Esophagus (tissue), 2 donors: ENCODE measurements at regions not wholly inside any gene's neighbourhood (a gene's known extent, or its start where the extent isn't known, plus 50 kb on each side); places are given as distances from the start of the nearest gene placed in this dataset.

Experiments
- H3K27ac ChIP-seq, 2 donors: one replicate each; pipeline ENCODE4 v1.5.1; 2013; ENCODE audit warnings: low read depth in 2 of 2, mild to moderate bottlenecking in 2 of 2, inconsistent platforms in 1 of 2, low read length in 1 of 2, moderate library complexity in 1 of 2
- H3K27me3 ChIP-seq, 2 donors: one replicate each; pipeline ENCODE4 v1.6.1; 2013; ENCODE audit warnings: low read length in 2 of 2, control low read depth in 1 of 2, mild to moderate bottlenecking in 1 of 2; ENCODE audit not compliant: insufficient read depth in 2 of 2, control insufficient read depth in 1 of 2
- H3K36me3 ChIP-seq, 2 donors: one replicate each; pipeline ENCODE4 v1.6.1; 2013; ENCODE audit warnings: low read length in 1 of 2; ENCODE audit not compliant: control insufficient read depth in 2 of 2, insufficient read depth in 2 of 2
- H3K4me1 ChIP-seq, 2 donors: one replicate each; pipeline ENCODE4 v1.6.1; 2013; ENCODE audit warnings: low read length in 1 of 2; ENCODE audit not compliant: control insufficient read depth in 2 of 2, insufficient read depth in 2 of 2
- H3K4me3 ChIP-seq, 2 donors: one replicate each; pipeline ENCODE4 v1.5.1; 2013; ENCODE audit warnings: low read length in 2 of 2, mild to moderate bottlenecking in 2 of 2, low read depth in 1 of 2, moderate library complexity in 1 of 2
- H3K9me3 ChIP-seq, 2 donors: one replicate each; pipeline ENCODE4 v1.6.1; 2013; ENCODE audit warnings: mild to moderate bottlenecking in 2 of 2, low read depth in 1 of 2, low read length in 1 of 2, moderate library complexity in 1 of 2; ENCODE audit not compliant: control insufficient read depth in 2 of 2, insufficient read depth in 1 of 2
- WGBS, 2 donors: extraction: QIAGEN DNeasy Blood & Tissue Kit; methylation state at CpG; one replicate each; pipeline ENCODE4 v1.1.7; 2013; 5-methylcytosine and 5-hydroxymethylcytosine counted together
- donor health status: healthy with polysubstance abuse.
- donor health status: Bipolar disorder and iron deficiency.

- WGBS, 2 donors, result 46 to 47% methylated on average over 4 of the region's 4 CpGs
- Histone ChIP-seq H3K4me3 (no peak overlapping the region), H3K4me1 (peaks cover 2 to 3% of the 10 kb centered on the region in 2 donors), H3K27ac (peak overlapping the region; percentile 14 to 63), H3K9me3 (no peaks in the 10 kb centered on the region), H3K36me3 (no peaks in the 10 kb centered on the region), H3K27me3 (no peaks in the 10 kb centered on the region)
Measured at GRCh38 chr11:122209619-122210366, 93.8 kb upstream of the BLID start.

- H3K4me1 ChIP-seq, result peaks cover 3% of the 10 kb centered on the region in 2 donors
- no peaks in the 10 kb centered on the region for H3K9me3 ChIP-seq
- no peak overlapping the region for H3K27ac ChIP-seq
- WGBS, 2 donors, result 62 to 71% methylated on average over 8 of the region's 8 CpGs
- H3K4me3 ChIP-seq, result no peak overlapping the region
- no peaks in the 10 kb centered on the region for H3K36me3 ChIP-seq
- H3K27me3 ChIP-seq, result no peaks in the 10 kb centered on the region
Measured at GRCh38 chr11:122207921-122208764, 92.1 kb upstream of the BLID start.

GRCh38 chr11:122207505-122207904, 91.5 kb upstream of the BLID start:
- Histone ChIP-seq H3K27me3 (no peaks in the 10 kb centered on the region), H3K4me3 (no peak overlapping the region), H3K27ac (peak overlapping the region; percentile 28 to 47), H3K36me3 (no peaks in the 10 kb centered on the region), H3K4me1 (peaks cover 5 to 7% of the 10 kb centered on the region in 2 donors), H3K9me3 (no peaks in the 10 kb centered on the region)
- 23 to 36% methylated on average over 8 of the region's 8 CpGs for WGBS, 2 donors

- Histone ChIP-seq H3K27me3 (no peaks in the 10 kb centered on the region), H3K36me3 (no peaks in the 10 kb centered on the region), H3K27ac (no peak overlapping the region), H3K4me3 (no peak overlapping the region), H3K4me1 (peaks cover 5 to 8% of the 10 kb centered on the region in 2 donors), H3K9me3 (no peaks in the 10 kb centered on the region)
- 57 to 61% methylated on average over 5 of the region's 5 CpGs for WGBS, 2 donors
Measured at GRCh38 chr11:122205036-122205435, 89.0 kb upstream of the BLID start.

DNA sequence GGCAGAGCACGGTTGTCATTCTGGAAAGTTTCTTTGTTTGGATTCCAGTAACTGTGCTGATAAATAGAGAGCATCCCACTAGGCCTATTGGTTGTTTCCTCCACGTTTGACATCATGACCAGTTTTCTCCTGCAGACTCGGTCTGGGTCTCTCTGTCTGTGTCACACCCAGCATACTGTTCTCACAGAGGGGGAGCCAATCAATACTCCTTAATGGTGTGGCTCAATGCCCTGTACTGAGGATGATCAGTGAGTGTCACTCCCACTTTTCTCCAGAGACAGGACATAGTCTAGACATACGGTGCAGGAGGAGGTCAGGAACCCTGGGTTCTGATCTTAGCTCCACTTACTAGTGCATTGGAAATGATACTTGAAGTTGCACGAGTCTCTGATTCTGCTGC, 88.2 kb upstream of the BLID start:
- H3K4me1 ChIP-seq, result peaks cover 5 to 8% of the 10 kb centered on the region in 2 donors
- H3K27ac ChIP-seq, result no peak overlapping the region
- H3K9me3 ChIP-seq, result no peaks in the 10 kb centered on the region
- no peaks in the 10 kb centered on the region for H3K27me3 ChIP-seq
- no peaks in the 10 kb centered on the region for H3K36me3 ChIP-seq
- WGBS, 2 donors, result 72 to 78% methylated on average over 5 of the region's 5 CpGs
- H3K4me3 ChIP-seq, result no peak overlapping the region

DNA sequence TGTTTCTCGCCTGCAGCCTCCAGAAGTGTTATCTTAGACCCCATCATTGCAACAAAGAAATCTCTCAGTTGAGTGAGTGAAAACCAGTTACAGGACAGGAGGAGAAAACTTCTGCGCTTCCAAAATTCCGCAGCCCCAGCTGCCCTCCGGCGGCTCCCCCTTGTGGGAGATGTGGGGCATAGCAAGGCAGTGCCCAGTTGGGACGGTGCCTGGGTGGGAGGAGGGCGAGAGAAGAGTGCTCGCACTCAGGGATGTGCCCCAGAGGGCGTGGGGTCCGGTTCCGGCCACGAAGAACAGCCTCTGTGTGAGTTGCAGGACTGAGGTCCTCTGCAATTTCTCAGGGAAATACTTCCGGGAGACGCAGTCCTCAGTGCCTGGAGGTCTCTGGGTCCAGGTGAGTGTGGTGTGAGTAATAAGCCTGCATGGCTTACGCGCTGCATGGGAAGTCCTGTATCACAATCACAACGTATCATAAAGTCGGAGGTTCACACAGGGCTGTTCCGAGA, 87.0 kb upstream of the BLID start:
- Histone ChIP-seq H3K27ac (peak overlapping the region in 1 of 2 donors; percentile 27), H3K9me3 (no peaks in the 10 kb centered on the region), H3K4me1 (peaks cover 5 to 8% of the 10 kb centered on the region in 2 donors), H3K36me3 (no peaks in the 10 kb centered on the region), H3K4me3 (peak overlapping the region in 1 of 2 donors; percentile 31), H3K27me3 (no peaks in the 10 kb centered on the region)
- 15% methylated on average over 19 of the region's 19 CpGs for WGBS, 2 donors

DNA sequence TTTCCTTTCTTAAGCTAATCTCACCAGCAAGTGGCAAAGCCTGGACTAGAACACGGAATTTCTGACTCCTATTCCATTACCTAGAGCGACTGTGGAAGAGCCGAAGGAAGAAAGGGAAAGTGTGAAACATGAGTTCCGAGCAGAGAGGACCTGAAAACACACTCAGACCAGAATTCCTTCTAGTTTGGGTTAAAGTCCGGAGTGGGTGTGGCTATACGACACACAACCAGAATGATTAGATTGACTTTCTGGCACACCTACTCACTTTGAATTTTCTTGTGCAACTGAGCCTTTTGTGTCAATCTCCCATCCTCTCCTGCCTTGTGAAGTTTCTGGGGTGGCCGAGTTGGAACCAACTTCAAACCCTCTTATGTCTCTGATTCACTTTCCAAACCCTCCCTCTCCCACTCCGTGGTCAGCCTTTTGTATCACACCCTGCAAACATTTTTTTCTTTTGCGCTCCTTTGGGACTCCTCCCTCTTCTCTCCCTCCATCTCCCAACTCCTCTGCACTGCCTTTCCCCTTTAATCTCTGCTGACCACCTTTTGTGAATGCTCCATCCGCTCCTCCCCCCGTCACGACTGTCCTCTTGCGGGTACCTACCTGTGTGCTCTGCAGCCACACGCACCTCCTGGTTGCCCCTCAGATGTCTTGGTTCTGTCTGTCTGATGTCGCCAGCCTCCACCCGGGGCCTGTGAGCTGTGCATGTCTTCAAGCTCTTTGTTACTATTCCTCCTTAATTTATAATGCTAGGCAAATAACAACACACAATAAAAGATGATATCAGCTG, 86.3 kb upstream of the BLID start:
- Histone ChIP-seq H3K4me3 (peak overlapping the region; percentile 13 to 31), H3K27ac (peak overlapping the region; percentile 44 to 64)
- 41 to 46% methylated on average over 16 of the region's 16 CpGs for WGBS, 2 donors

DNA sequence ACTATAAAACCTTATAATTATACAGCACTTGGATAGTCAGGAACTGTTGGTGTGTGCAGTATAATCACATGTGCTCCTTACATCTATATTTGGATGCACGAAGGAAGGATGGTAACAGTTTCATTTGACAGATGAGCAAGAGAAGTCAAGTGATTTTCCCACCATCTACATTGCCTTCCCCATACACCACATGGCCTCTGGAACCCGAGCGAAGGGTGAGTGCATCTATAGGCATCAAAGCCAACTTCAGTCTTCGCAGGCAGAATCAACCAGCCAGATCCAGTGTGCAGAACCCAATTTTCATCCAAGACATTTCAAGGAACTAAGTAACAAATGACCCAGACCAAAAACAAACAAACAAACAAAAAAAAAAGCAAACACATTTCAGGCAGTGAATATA, 85.1 kb upstream of the BLID start:
- Histone ChIP-seq H3K4me3 (no peak overlapping the region), H3K27ac (no peak overlapping the region), H3K27me3 (no peaks in the 10 kb centered on the region), H3K36me3 (no peaks in the 10 kb centered on the region), H3K4me1 (peaks cover 2 to 6% of the 10 kb centered on the region in 2 donors), H3K9me3 (no peaks in the 10 kb centered on the region)
- WGBS, 2 donors, result 77 to 90% methylated on average over 4 of the region's 4 CpGs

More for the DNA sequence above, 86.3 kb upstream of the BLID start:
- no peaks in the 10 kb centered on the region for H3K36me3 ChIP-seq
- H3K9me3 ChIP-seq, result no peaks in the 10 kb centered on the region
- peaks cover 4 to 8% of the 10 kb centered on the region in 2 donors for H3K4me1 ChIP-seq
- no peaks in the 10 kb centered on the region for H3K27me3 ChIP-seq

DNA sequence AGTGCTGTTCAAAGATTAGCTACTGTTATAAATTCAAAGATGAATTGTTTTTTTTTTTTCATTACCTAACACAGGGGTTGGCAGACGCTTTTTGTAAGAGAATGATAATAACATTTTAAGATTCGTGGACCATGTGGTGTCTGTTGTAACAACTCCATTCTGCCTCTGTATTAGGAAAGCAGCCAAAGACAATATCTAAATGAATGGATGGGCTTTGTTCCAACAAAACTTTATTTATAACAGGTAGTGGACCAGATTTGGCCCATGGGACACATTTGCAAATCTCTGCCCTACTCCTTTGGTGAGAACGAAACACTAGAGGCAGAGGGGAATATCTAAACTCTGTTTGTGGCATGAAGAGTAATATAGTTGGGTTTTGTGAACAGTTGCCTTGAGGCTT, 83.6 kb upstream of the BLID start:
- Histone ChIP-seq H3K27ac (no peak overlapping the region), H3K27me3 (no peaks in the 10 kb centered on the region), H3K9me3 (no peaks in the 10 kb centered on the region), H3K36me3 (no peaks in the 10 kb centered on the region), H3K4me3 (no peak overlapping the region), H3K4me1 (peaks cover 2 to 6% of the 10 kb centered on the region in 2 donors)
- WGBS, 2 donors, result 50 to 61% methylated on average over 3 of the region's 3 CpGs
